Activated T-helper 1 cell treated with Interleukin-2 at 50 U/mL for 16 hours (primary cell): ENCODE measurements at regions not wholly inside any gene's neighbourhood (a gene's known extent, or its start where the extent isn't known, plus 50 kb on each side); places are given as distances from the start of the nearest gene placed in this dataset.

ENCODE experiments used
- DNase-seq: peaks from one replicate; pipeline ENCODE4 v3.0.0-alpha.2; 2020; ENCODE audit warnings: low read depth

GRCh38 chr11:112753706-112754105 lies 207.5 kb upstream of the NCAM1 start:
- DNase-seq = no peak

GRCh38 chr11:112759418-112759817 lies 201.8 kb upstream of the NCAM1 start:
- no peak for DNase-seq

DNA sequence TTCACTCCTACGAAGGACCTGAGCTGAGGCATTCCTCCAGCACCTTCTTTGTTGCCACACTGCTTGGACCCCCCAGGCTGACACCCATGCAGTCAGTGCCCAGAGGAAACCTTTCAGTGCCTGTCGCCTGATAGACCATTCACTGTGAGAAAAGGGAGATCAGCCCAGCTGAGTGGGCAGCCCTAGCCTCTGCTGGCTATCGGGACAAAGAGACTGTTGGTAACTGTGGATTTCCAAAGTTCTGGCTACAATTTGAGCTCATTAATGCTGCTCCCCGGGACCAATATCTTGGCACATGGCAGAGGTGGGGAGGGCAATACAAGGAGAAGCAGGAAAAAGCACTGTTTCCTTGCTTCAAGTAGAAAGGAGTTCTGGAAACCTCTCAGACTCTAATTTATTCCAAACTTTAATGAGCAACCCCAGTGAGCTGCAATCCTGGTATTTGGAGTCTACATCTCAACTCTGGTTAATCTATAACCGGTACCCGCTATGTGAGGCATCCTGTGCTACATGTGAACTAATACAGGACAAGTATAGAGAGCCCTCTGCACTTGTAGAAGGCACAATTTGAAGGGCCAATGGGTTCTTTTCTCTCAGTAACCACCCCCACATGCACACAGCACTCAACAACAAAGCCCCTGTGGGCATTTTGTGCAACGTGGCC lies 200.7 kb upstream of the NCAM1 start:
- DNase-seq = no peak

- no peak for DNase-seq
Measured at GRCh38 chr11:112761911-112762706, 199.1 kb upstream of the NCAM1 start.

GRCh38 chr11:112762707-112763090 lies 198.5 kb upstream of the NCAM1 start:
- no peak for DNase-seq

DNA sequence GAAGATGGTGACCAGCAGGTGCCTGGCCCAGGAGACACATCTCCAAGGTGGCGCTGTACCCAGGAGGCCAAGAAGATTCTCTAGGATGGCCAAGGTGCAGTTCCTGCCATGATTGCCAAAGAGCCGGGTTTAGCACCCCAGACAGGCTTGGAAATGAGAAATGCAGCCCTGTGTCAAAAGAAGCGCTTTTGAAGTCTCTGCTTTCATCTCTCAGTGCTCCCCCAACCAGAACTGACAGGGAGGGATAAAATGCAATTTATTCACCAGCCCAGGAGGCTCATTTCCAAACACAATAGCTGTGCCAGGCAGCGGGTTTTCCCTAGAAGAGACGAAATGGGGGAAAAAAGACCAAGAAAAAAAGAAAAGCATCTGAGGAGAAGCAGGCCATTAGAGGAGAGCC lies 195.9 kb upstream of the NCAM1 start:
- DNase-seq = no peak

DNA sequence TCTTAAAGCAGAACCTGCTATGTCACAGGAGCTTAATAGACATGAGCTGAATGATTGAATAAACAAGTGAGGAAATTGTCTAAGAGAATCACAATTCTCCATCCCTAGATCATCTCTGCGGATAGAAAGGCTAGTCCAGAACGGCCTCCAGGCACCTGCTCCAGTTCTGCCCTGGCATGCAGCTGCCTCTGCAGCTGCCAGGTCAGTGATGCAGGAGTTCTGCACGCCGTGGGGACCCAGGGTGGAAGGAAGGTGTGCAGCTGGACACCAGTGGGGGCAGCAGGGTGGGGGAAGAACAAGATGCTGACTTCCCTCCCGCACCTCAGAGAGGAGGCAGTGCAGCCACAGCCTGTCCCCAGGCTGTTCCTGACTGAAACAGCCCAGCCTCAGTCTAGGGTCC lies 192.1 kb upstream of the NCAM1 start:
- DNase-seq = no peak

GRCh38 chr11:112769584-112769983 lies 191.6 kb upstream of the NCAM1 start:
- DNase-seq = no peak

- no peak for DNase-seq
Measured at GRCh38 chr11:112770033-112770432, 191.2 kb upstream of the NCAM1 start.

DNA sequence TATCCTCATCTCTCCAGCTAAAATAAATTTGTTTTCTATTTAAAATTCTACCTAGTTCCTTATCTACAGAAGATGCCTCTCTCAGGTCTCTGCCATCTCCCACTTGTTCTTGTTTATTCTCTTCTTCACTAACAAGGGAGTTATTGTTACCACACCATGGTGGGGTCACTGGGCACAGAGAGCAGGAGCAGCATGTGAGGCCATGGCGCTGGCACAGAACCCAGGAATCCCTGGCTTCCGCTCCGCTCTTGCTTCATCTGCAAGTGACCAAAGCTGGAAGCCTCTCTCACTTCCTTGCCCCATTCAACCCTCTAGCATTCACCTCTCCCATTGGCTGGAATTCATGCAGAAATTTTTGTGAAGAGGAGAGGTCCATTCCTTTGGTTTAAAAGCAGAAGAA lies 190.7 kb upstream of the NCAM1 start:
- no peak for DNase-seq

DNA sequence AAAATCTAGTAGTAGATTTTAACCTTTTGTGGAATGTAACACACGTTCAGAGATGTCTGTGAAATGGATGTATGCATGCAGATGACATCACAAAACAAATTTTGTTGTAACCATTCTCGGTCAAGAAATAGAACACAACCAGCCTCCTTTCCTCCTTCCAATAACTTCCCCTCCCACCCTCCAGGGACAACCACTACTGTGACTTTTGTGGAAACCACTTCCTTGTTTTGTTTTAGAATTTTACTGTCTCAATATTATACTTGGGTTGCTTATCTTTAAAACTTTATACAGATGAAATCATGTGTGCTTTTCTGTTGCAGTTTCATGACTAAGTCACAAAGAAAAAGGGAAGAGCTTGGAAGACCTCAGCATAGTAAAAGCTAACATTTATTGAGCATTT lies 189.4 kb upstream of the NCAM1 start:
- no peak for DNase-seq

- no peak for DNase-seq
Measured at GRCh38 chr11:112773264-112773663, 188.0 kb upstream of the NCAM1 start.

DNA sequence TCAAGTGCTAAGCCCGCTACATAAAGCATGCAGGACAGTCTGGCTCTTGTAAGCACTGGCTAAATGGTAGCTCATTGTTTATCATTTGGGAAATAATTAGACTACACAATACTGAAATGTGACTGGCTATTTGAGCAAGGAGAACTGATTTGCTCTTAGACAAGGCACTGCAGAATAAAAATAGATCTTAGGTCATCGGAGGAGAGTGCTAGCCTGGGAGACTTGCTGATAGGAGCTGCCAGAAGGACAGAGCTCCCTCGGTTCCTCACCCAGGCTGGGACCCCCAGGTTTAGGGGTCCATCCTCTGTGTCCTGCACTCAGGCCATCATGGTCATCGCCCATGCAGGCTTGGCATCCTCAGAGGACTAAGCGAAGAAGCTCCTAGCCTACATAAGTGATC lies 184.4 kb upstream of the NCAM1 start:
- DNase-seq = no peak

DNA sequence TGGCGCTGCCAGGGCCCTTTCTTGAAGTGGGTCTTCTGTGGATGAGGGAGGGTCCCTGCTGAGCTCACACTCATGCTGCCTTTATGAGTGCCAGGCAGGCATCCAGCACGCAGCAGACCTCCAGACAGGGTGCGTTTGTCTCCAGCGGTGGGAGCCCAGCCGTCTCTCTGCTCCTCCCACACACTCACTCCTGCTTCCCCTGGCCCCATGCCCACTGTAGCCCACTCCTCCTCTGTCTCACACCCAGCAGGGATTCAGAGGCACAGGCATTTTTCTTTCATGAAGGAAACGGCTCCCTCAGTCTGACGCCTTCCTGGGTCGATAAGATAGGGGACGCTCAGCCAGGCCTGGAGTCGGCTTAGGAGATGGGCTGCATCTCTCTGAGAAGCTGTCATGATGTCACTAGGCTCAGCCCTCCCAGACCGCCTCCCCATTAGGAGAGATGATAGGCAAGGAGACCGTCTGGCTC lies 183.9 kb upstream of the NCAM1 start:
- DNase-seq = no peak

- no peak for DNase-seq
Measured at GRCh38 chr11:112778091-112778876, 182.9 kb upstream of the NCAM1 start.

DNA sequence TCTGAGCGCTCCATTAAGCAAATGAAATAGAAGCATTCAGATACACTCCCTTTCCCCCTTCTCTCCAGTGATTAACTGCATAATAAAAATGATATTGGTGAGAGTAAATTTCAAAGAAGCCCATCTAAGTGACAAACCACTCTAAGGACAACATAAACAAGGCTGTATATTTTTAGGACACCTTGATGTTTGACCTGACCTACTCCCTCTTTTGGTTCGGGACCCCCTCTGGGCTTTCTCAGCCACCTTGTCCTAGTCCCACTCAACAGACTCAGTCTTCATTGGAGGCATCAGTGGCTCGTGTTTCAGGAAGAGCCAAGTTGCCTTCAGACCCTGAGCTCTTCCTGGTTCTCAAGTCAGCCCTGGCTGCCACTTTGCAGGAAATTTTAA lies 182.3 kb upstream of the NCAM1 start:
- DNase-seq = no peak

- DNase-seq = no peak
Measured at GRCh38 chr11:112780351-112781087, 180.7 kb upstream of the NCAM1 start.

- DNase-seq = no peak
Measured at GRCh38 chr11:112783945-112784322, 177.3 kb upstream of the NCAM1 start.

- DNase-seq = no peak
Measured at GRCh38 chr11:112784323-112785073, 176.7 kb upstream of the NCAM1 start.

GRCh38 chr11:112785149-112785548 lies 176.1 kb upstream of the NCAM1 start:
- DNase-seq = no peak

DNA sequence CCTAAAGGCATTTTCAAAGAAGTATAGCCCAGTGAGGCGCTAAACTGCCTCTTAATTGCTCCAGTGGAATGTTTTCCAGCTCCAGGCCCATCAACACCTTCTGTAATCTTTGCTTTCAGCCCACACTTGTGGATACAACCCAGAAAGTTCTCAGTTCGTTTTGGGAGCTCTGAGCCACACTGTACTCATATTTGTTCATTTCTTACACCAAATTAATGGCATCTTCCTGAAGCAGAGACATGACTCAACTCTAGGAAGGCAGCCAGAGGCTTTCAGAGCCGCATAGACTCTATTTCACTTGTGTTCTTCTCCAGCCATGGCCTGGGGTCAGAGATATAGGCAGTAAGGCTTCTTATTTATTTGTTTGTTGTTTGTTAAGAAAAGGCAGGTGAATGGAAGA lies 175.5 kb upstream of the NCAM1 start:
- DNase-seq = no peak

GRCh38 chr11:112786196-112786595 lies 175.0 kb upstream of the NCAM1 start:
- no peak for DNase-seq
